Activated naive CD4-positive, alpha-beta T cell treated with anti-CD3 and anti-CD28 coated beads for 36 hours (primary cell): ENCODE measurements at regions not wholly inside any gene's neighbourhood (a gene's known extent, or its start where the extent isn't known, plus 50 kb on each side); places are given as distances from the start of the nearest gene placed in this dataset.

Experiments
- CTCF ChIA-PET: fragments of 350-600 bp; sonication (Branson Sonifier 250); formaldehyde crosslinking; loops from one replicate; lab custom pipeline; 2021; ENCODE audit warnings: antibody characterized with exemption; lab: Charles Lee
- DNase-seq: peaks from one replicate; pipeline ENCODE4 v3.0.0-alpha.2; 2020
- H3K27ac Mint-ChIP-seq: one replicate; pipeline ENCODE4 v1.8.0; 2021; ENCODE audit warnings: mild to moderate bottlenecking, mixed read lengths
- H3K27me3 Mint-ChIP-seq: one replicate; pipeline ENCODE4 v1.8.0; 2021; ENCODE audit warnings: low read depth, mixed read lengths
- H3K36me3 Mint-ChIP-seq: one replicate; pipeline ENCODE4 v1.8.0; 2021; ENCODE audit warnings: low read depth, mixed read lengths
- H3K4me1 Mint-ChIP-seq: one replicate; pipeline ENCODE4 v1.8.0; 2021; ENCODE audit warnings: low read depth, mixed read lengths
- H3K4me3 Mint-ChIP-seq: one replicate; pipeline ENCODE4 v1.8.0; 2021; ENCODE audit warnings: mild to moderate bottlenecking, moderate library complexity, mixed read lengths
- H3K9me3 Mint-ChIP-seq: one replicate; pipeline ENCODE4 v1.8.0; 2021; ENCODE audit warnings: mixed read lengths
- intact Hi-C: fragments of 100-400 bp; cut with micrococcal nuclease; formaldehyde crosslinking; loops from one replicate; pipeline ENCODE4 v1.15.1; 2023

GRCh38 chr2:100643906-100644501 lies 81.2 kb downstream of the PDCL3 start:
- peaks cover 4% of the 10 kb centered on the region for H3K9me3 Mint-ChIP-seq
- H3K27ac Mint-ChIP-seq = peak overlapping the region; percentile 73
- peak; percentile 44 for DNase-seq
- no peaks in the 10 kb centered on the region for H3K27me3 Mint-ChIP-seq
- intact Hi-C loops = loop anchor here (1.0 to 2.0 kb wide), 2 partner anchors 9 to 13 kb away; no protein-coding TSS in a partner anchor
- CTCF ChIA-PET = interaction anchor here (0.6 to 1.1 kb wide), 3 partner anchors 15 to 421 kb away, joined by 3 read pairs; no protein-coding TSS in a partner anchor
- peaks cover 49% of the 10 kb centered on the region for H3K4me1 Mint-ChIP-seq
- H3K36me3 Mint-ChIP-seq = no peaks in the 10 kb centered on the region
- peak overlapping the region; percentile 50 for H3K4me3 Mint-ChIP-seq

- CTCF ChIA-PET = no interaction called here
- intact Hi-C loops = loop anchor here (2.0 kb wide), 1 partner anchor 15 kb away; no protein-coding TSS in a partner anchor
- no peak overlapping the region for H3K27ac Mint-ChIP-seq
- no peaks in the 10 kb centered on the region for H3K27me3 Mint-ChIP-seq
- peaks cover 4% of the 10 kb centered on the region for H3K9me3 Mint-ChIP-seq
- no peaks in the 10 kb centered on the region for H3K36me3 Mint-ChIP-seq
- DNase-seq = no peak
- H3K4me3 Mint-ChIP-seq = no peak overlapping the region
- peaks cover 59% of the 10 kb centered on the region for H3K4me1 Mint-ChIP-seq
Measured at GRCh38 chr2:100645695-100646429, 83.1 kb downstream of the PDCL3 start.

- Mint-ChIP-seq H3K4me3 (no peak overlapping the region), H3K27ac (no peak overlapping the region), H3K36me3 (no peaks in the 10 kb centered on the region), H3K9me3 (peaks cover 4% of the 10 kb centered on the region), H3K27me3 (no peaks in the 10 kb centered on the region), H3K4me1 (peaks cover 58% of the 10 kb centered on the region)
- intact Hi-C loops = no loop called here
- CTCF ChIA-PET = no interaction called here
- no peak for DNase-seq
Measured at GRCh38 chr2:100647709-100648108, 84.9 kb downstream of the PDCL3 start.

GRCh38 chr2:100650151-100650550 lies 87.4 kb downstream of the PDCL3 start:
- peaks cover 4% of the 10 kb centered on the region for H3K9me3 Mint-ChIP-seq
- intact Hi-C loops = loop anchor here (5.0 kb wide), 1 partner anchor 88 kb away; the partner anchor contains the start of gene PDCL3
- peaks cover 55% of the 10 kb centered on the region for H3K4me1 Mint-ChIP-seq
- no peak for DNase-seq
- H3K4me3 Mint-ChIP-seq = no peak overlapping the region
- H3K27ac Mint-ChIP-seq = peak overlapping the region; percentile 2
- CTCF ChIA-PET = interaction anchor here (0.6 to 1.7 kb wide), 4 partner anchors 18 to 43 kb away, joined by 3 to 4 read pairs (median 3); no protein-coding TSS in a partner anchor
- no peaks in the 10 kb centered on the region for H3K36me3 Mint-ChIP-seq
- no peaks in the 10 kb centered on the region for H3K27me3 Mint-ChIP-seq

GRCh38 chr2:100653449-100654035 lies 90.7 kb downstream of the PDCL3 start:
- CTCF ChIA-PET = interaction anchor here (1.2 to 1.9 kb wide), 2 partner anchors 15 to 43 kb away, joined by 4 to 6 read pairs; no protein-coding TSS in a partner anchor
- Mint-ChIP-seq H3K4me1 (peaks cover 53% of the 10 kb centered on the region), H3K27ac (no peak overlapping the region), H3K4me3 (no peak overlapping the region), H3K27me3 (no peaks in the 10 kb centered on the region), H3K36me3 (no peaks in the 10 kb centered on the region), H3K9me3 (no peaks in the 10 kb centered on the region)
- DNase-seq = peak; percentile 65
- intact Hi-C loops = loop anchor here (1.0 to 5.0 kb wide), 2 partner anchors 9 to 91 kb away; partner anchors contain the start of gene PDCL3

GRCh38 chr2:100654611-100655010 lies 91.8 kb downstream of the PDCL3 start:
- CTCF ChIA-PET = no interaction called here
- intact Hi-C loops = loop anchor here (5.0 kb wide), 1 partner anchor 92 kb away; the partner anchor contains the start of gene PDCL3
- H3K9me3 Mint-ChIP-seq = no peaks in the 10 kb centered on the region
- H3K36me3 Mint-ChIP-seq = no peaks in the 10 kb centered on the region
- peaks cover 47% of the 10 kb centered on the region for H3K4me1 Mint-ChIP-seq
- H3K27ac Mint-ChIP-seq = peak overlapping the region; percentile 36
- no peaks in the 10 kb centered on the region for H3K27me3 Mint-ChIP-seq
- H3K4me3 Mint-ChIP-seq = no peak overlapping the region
- DNase-seq = no peak

GRCh38 chr2:100655446-100655845 lies 92.7 kb downstream of the PDCL3 start:
- Mint-ChIP-seq H3K4me1 (peaks cover 44% of the 10 kb centered on the region), H3K36me3 (no peaks in the 10 kb centered on the region), H3K4me3 (no peak overlapping the region), H3K27ac (no peak overlapping the region), H3K27me3 (no peaks in the 10 kb centered on the region), H3K9me3 (no peaks in the 10 kb centered on the region)
- DNase-seq = no peak
- CTCF ChIA-PET = no interaction called here
- intact Hi-C loops = no loop called here

- H3K9me3 Mint-ChIP-seq = no peaks in the 10 kb centered on the region
- no peaks in the 10 kb centered on the region for H3K36me3 Mint-ChIP-seq
- intact Hi-C loops = no loop called here
- H3K4me1 Mint-ChIP-seq = peaks cover 43% of the 10 kb centered on the region
- CTCF ChIA-PET = no interaction called here
- H3K27me3 Mint-ChIP-seq = no peaks in the 10 kb centered on the region
- DNase-seq = no peak
- H3K27ac Mint-ChIP-seq = no peak overlapping the region
- H3K4me3 Mint-ChIP-seq = no peak overlapping the region
Measured at GRCh38 chr2:100655936-100656534, 93.2 kb downstream of the PDCL3 start.

- intact Hi-C loops = no loop called here
- no peaks in the 10 kb centered on the region for H3K9me3 Mint-ChIP-seq
- H3K4me3 Mint-ChIP-seq = no peak overlapping the region
- H3K36me3 Mint-ChIP-seq = no peaks in the 10 kb centered on the region
- no peak for DNase-seq
- CTCF ChIA-PET = interaction anchor here (0.7 kb wide), 1 partner anchor 177 kb away, joined by 3 read pairs; no protein-coding TSS in a partner anchor
- no peak overlapping the region for H3K27ac Mint-ChIP-seq
- peaks cover 33% of the 10 kb centered on the region for H3K4me1 Mint-ChIP-seq
- no peaks in the 10 kb centered on the region for H3K27me3 Mint-ChIP-seq
Measured at GRCh38 chr2:100658017-100658416, 95.2 kb downstream of the PDCL3 start.

- Mint-ChIP-seq H3K9me3 (no peaks in the 10 kb centered on the region), H3K27ac (no peak overlapping the region), H3K36me3 (no peaks in the 10 kb centered on the region), H3K4me1 (peaks cover 18% of the 10 kb centered on the region), H3K4me3 (no peak overlapping the region), H3K27me3 (no peaks in the 10 kb centered on the region)
- DNase-seq = no peak
- intact Hi-C loops = no loop called here
- CTCF ChIA-PET = no interaction called here
Measured at GRCh38 chr2:100660851-100661584, 98.2 kb downstream of the PDCL3 start.

- H3K4me1 Mint-ChIP-seq = peaks cover 18% of the 10 kb centered on the region
- no peak for DNase-seq
- no peak overlapping the region for H3K4me3 Mint-ChIP-seq
- H3K27me3 Mint-ChIP-seq = no peaks in the 10 kb centered on the region
- H3K9me3 Mint-ChIP-seq = no peaks in the 10 kb centered on the region
- H3K27ac Mint-ChIP-seq = no peak overlapping the region
- no peaks in the 10 kb centered on the region for H3K36me3 Mint-ChIP-seq
- CTCF ChIA-PET = no interaction called here
- intact Hi-C loops = no loop called here
Measured at GRCh38 chr2:100662866-100663265, 100.1 kb downstream of the PDCL3 start.
